H1 (cell line): ENCODE measurements at regions not wholly inside any gene's neighbourhood (a gene's known extent, or its start where the extent isn't known, plus 50 kb on each side); places are given as distances from the start of the nearest gene placed in this dataset.

Experiments
- CTCF ChIA-PET: fragments of 300-600 bp; sonication (Branson Sonifier 250); formaldehyde crosslinking; loops from one replicate; lab custom pipeline; 2021; ENCODE audit not compliant: partially characterized antibody; lab: Charles Lee
- POLR2A ChIA-PET: fragments of 300-600 bp; sonication (Branson Sonifier 250); formaldehyde crosslinking; loops from one replicate; lab custom pipeline; 2021; ENCODE audit warnings: inconsistent platforms; ENCODE audit not compliant: partially characterized antibody; lab: Charles Lee
- DNase-seq, 2 experiments: peaks; one replicate each; pipeline versions ENCODE4 v3.0.0 to v3.0.0-alpha.2; 2010 to 2022; ENCODE audit warnings: low spot score in 2 of 2, low read depth in 1 of 2, mixed read lengths in 1 of 2
- FAIRE-seq: peaks from 2 replicates; lab custom pipeline; 2011; peaks lifted over from hg19 to GRCh38; lab: Jason Lieb, UNC
- H2AFZ ChIP-seq: 2 replicates; pipeline ENCODE4 v1.8.1; 2012; ENCODE audit warnings: low read length, inconsistent platforms
- H2AK5ac ChIP-seq: 2 replicates; pipeline ENCODE4 v1.6.1; 2013; ENCODE audit warnings: low read depth, low read length
- H2BK120ac ChIP-seq: replicated peaks from 2 replicates; pipeline ENCODE3; 2013; ENCODE audit warnings: low read depth, low read length, inconsistent platforms
- H2BK12ac ChIP-seq: 2 replicates; pipeline ENCODE4 v1.6.1; 2013; ENCODE audit warnings: low read depth, low read length
- H2BK15ac ChIP-seq: 2 replicates; pipeline ENCODE4 v1.6.1; 2013; ENCODE audit warnings: low read length
- H2BK20ac ChIP-seq: 2 replicates; pipeline ENCODE4 v1.6.1; 2013; ENCODE audit warnings: low read length
- H2BK5ac ChIP-seq: 2 replicates; pipeline ENCODE4 v1.6.1; 2013; ENCODE audit warnings: low read depth, low read length
- H3K14ac ChIP-seq: 2 replicates; pipeline ENCODE4 v1.6.1; 2013; ENCODE audit warnings: inconsistent platforms; ENCODE audit not compliant: insufficient read length
- H3K18ac ChIP-seq: 2 replicates; pipeline ENCODE4 v1.6.1; 2013; ENCODE audit warnings: low read length; ENCODE audit errors: extremely low read depth
- H3K23ac ChIP-seq: 2 replicates; pipeline ENCODE4 v1.6.1; 2013; ENCODE audit warnings: inconsistent platforms; ENCODE audit not compliant: insufficient read length
- H3K23me2 ChIP-seq: 2 replicates; pipeline ENCODE4 v1.6.1; 2013; ENCODE audit warnings: low read depth, low read length
- H3K27ac ChIP-seq: 2 replicates; pipeline ENCODE4 v1.6.1; 2011; ENCODE audit warnings: low read depth, low read length, inconsistent platforms
- H3K27me3 ChIP-seq, 4 experiments: replicated peaks in 1 of 4; 1 replicate in 1 of 4; 2 replicates in 3 of 4; pipeline versions ENCODE4 v1.6.1 to v1.8.1; 2011 to 2013; ENCODE audit warnings: low read length in 3 of 4, mild to moderate bottlenecking in 3 of 4, inconsistent platforms in 2 of 4, mixed read lengths in 2 of 4, moderate library complexity in 1 of 4; ENCODE audit not compliant: control insufficient read depth in 3 of 4, insufficient read depth in 3 of 4; ENCODE audit errors: extremely low read depth in 1 of 4
- H3K36me3 ChIP-seq, 4 experiments: 2 replicates each; pipeline versions ENCODE4 v1.6.1 to v1.8.1; 2011 to 2013; ENCODE audit warnings: mild to moderate bottlenecking in 4 of 4, low read length in 3 of 4, moderate library complexity in 2 of 4, control low read depth in 1 of 4, inconsistent platforms in 1 of 4; ENCODE audit not compliant: insufficient read depth in 4 of 4, control insufficient read depth in 2 of 4
- H3K4ac ChIP-seq: replicated peaks from 2 replicates; pipeline ENCODE3; 2013; ENCODE audit warnings: low read length, low read depth, mixed read lengths, inconsistent platforms; ENCODE audit not compliant: insufficient read length
- H3K4me1 ChIP-seq, 4 experiments: replicated peaks in 1 of 4; 1 replicate in 1 of 4; 2 replicates in 3 of 4; pipeline versions ENCODE4 v1.6.1 to v1.8.1; 2011 to 2013; ENCODE audit warnings: low read length in 3 of 4, inconsistent platforms in 2 of 4, mixed read lengths in 1 of 4; ENCODE audit not compliant: insufficient read depth in 4 of 4, control insufficient read depth in 3 of 4
- H3K4me2 ChIP-seq, 2 experiments: 2 replicates each; pipeline versions ENCODE4 v1.6.1 to v1.8.1; 2011 to 2013; ENCODE audit warnings: low read depth in 2 of 2, low read length in 2 of 2, control low read depth in 1 of 2, inconsistent platforms in 1 of 2, mild to moderate bottlenecking in 1 of 2; ENCODE audit not compliant: insufficient read depth in 1 of 2
- H3K4me3 ChIP-seq, 4 experiments: fragments of 200-600, 300-600 bp in 1 of 4; sonication (generic), shearing (Covaris generic), sonication (Bioruptor Twin) in 1 of 4; 2 replicates each; pipeline versions ENCODE4 v1.5.1 to v1.8.1; 2011 to 2016; ENCODE audit warnings: low read length in 4 of 4, low read depth in 3 of 4, control low read depth in 2 of 4, inconsistent platforms in 2 of 4, mild to moderate bottlenecking in 2 of 4, mixed read lengths in 1 of 4, moderate library complexity in 1 of 4; ENCODE audit not compliant: insufficient read depth in 2 of 4; ENCODE audit errors: extremely low read depth in 1 of 4
- H3K56ac ChIP-seq: replicated peaks from 2 replicates; pipeline ENCODE3; 2013; ENCODE audit warnings: low read depth, mild to moderate bottlenecking, mixed read lengths, low read length, inconsistent platforms; ENCODE audit not compliant: insufficient read length
- H3K79me1 ChIP-seq: 2 replicates; pipeline ENCODE4 v1.6.1; 2013; ENCODE audit warnings: low read depth, low read length, control low read depth
- H3K79me2 ChIP-seq, 2 experiments: 2 replicates each; pipeline versions ENCODE4 v1.6.1 to v1.8.1; 2012 to 2013; ENCODE audit warnings: low read length in 2 of 2, mild to moderate bottlenecking in 2 of 2, inconsistent platforms in 1 of 2; ENCODE audit not compliant: insufficient read depth in 2 of 2, control insufficient read depth in 1 of 2
- H3K9ac ChIP-seq, 4 experiments: replicated peaks in 1 of 4; 1 replicate in 1 of 4; 2 replicates in 3 of 4; pipeline versions ENCODE4 v1.6.1 to v1.8.1; 2011 to 2013; ENCODE audit warnings: low read depth in 3 of 4, low read length in 3 of 4, control low read depth in 2 of 4, mild to moderate bottlenecking in 2 of 4, moderate library complexity in 2 of 4, inconsistent platforms in 1 of 4; ENCODE audit errors: extremely low read depth in 1 of 4
- H3K9me3 ChIP-seq, 2 experiments: 2 replicates each; pipeline versions ENCODE4 v1.6.1 to v1.8.1; 2012 to 2013; ENCODE audit warnings: mild to moderate bottlenecking in 2 of 2, moderate library complexity in 2 of 2, control low read depth in 1 of 2, inconsistent platforms in 1 of 2, low read depth in 1 of 2, low read length in 1 of 2, mixed read lengths in 1 of 2; ENCODE audit not compliant: insufficient read depth in 2 of 2
- H4K20me1 ChIP-seq, 2 experiments: replicated peaks in 1 of 2; 2 replicates each; pipeline versions ENCODE3 to v1.8.1; 2011 to 2013; ENCODE audit warnings: inconsistent platforms in 2 of 2, low read length in 2 of 2, mild to moderate bottlenecking in 1 of 2; ENCODE audit not compliant: insufficient read depth in 2 of 2, control insufficient read depth in 1 of 2
- H4K5ac ChIP-seq: 2 replicates; pipeline ENCODE4 v1.6.1; 2013; ENCODE audit warnings: low read length, low read depth, mixed read lengths, inconsistent platforms; ENCODE audit not compliant: insufficient read length
- H4K8ac ChIP-seq: 2 replicates; pipeline ENCODE4 v1.8.0; 2013; ENCODE audit warnings: mild to moderate bottlenecking, moderate library complexity, low read length, inconsistent platforms; ENCODE audit not compliant: insufficient read depth; ENCODE audit errors: extremely low read depth
- H4K91ac ChIP-seq: replicated peaks from 2 replicates; pipeline ENCODE3; 2013; ENCODE audit warnings: low read length, mixed read lengths, inconsistent platforms; ENCODE audit not compliant: insufficient read length
- ATF2 ChIP-seq: IDR thresholded peaks from 2 replicates; pipeline ENCODE4 v1.6.1; 2012; ENCODE audit warnings: low read length, inconsistent platforms
- CHD1 ChIP-seq: IDR thresholded peaks from 2 replicates; pipeline ENCODE4 v1.6.1; 2012; ENCODE audit warnings: low read depth, low read length, improper control_type of control experiment
- CREB1 ChIP-seq: IDR thresholded peaks from 2 replicates; pipeline ENCODE4 v1.6.1; 2012; ENCODE audit warnings: inconsistent platforms
- FOSL1 ChIP-seq: IDR thresholded peaks from 2 replicates; pipeline ENCODE4 v1.6.1; 2011; ENCODE audit warnings: mild to moderate bottlenecking, low read depth, low read length, moderate library complexity; ENCODE audit not compliant: insufficient read depth
- GTF2F1 ChIP-seq: IDR thresholded peaks from 2 replicates; pipeline ENCODE4 v1.6.1; 2012; ENCODE audit warnings: low read depth, low read length, improper control_type of control experiment, borderline replicate concordance
- HDAC2 ChIP-seq, 2 experiments: fragments of 300-600 bp in 1 of 2; sonication (generic) in 1 of 2; IDR thresholded peaks; 2 replicates each; pipeline ENCODE4 v1.6.1; 2011 to 2012; ENCODE audit warnings: low read depth in 2 of 2, low read length in 2 of 2, mild to moderate bottlenecking in 2 of 2, moderate library complexity in 2 of 2, borderline replicate concordance in 1 of 2, inconsistent platforms in 1 of 2
- JUND ChIP-seq: IDR thresholded peaks from 2 replicates; pipeline ENCODE4 v1.6.1; 2011; ENCODE audit warnings: mild to moderate bottlenecking, improper control_type of control experiment, low read length
- MAX ChIP-seq: IDR thresholded peaks from 2 replicates; pipeline ENCODE4 v1.6.1; 2012; ENCODE audit warnings: inconsistent platforms
- POLR2A ChIP-seq, 2 experiments: IDR thresholded peaks; 1 replicate in 1 of 2; 2 replicates in 1 of 2; pipeline ENCODE4 v1.6.1; 2011; ENCODE audit warnings: low read depth in 2 of 2, low read length in 2 of 2, mild to moderate bottlenecking in 2 of 2; ENCODE audit errors: control extremely low read depth in 1 of 2
- SAP30 ChIP-seq: fragments of 300-600 bp; sonication (generic); IDR thresholded peaks from 2 replicates; pipeline ENCODE4 v1.7.1; 2012; ENCODE audit warnings: low read length, moderate library complexity, mild to moderate bottlenecking, inconsistent platforms; ENCODE audit not compliant: insufficient read depth, insufficient replicate concordance
- SP2 ChIP-seq: IDR thresholded peaks from 2 replicates; pipeline ENCODE4 v1.6.1; 2012; ENCODE audit warnings: mild to moderate bottlenecking, low read length, inconsistent platforms
- TCF12 ChIP-seq: IDR thresholded peaks from 2 replicates; pipeline ENCODE4 v1.6.1; 2011; ENCODE audit warnings: low read depth, mild to moderate bottlenecking, low read length
- TEAD4 ChIP-seq: IDR thresholded peaks from 2 replicates; pipeline ENCODE4 v1.6.1; 2012; ENCODE audit warnings: low read depth, low read length, inconsistent platforms, mixed read lengths
- YY1 ChIP-seq: IDR thresholded peaks from 2 replicates; pipeline ENCODE4 v1.6.1; 2011; ENCODE audit warnings: low read depth, mild to moderate bottlenecking, low read length
- WGBS, 2 experiments: shearing (Covaris generic) in 1 of 2; methylation state at CpG; one replicate each; pipeline versions ENCODE4 v1.1.6 to v1.1.7; 2013 to 2015; ENCODE audit warnings: low lambda C conversion rate in 2 of 2, mixed read lengths in 2 of 2, inconsistent platforms in 1 of 2, low coverage in 1 of 2, missing lambda C conversion rate in 1 of 2; ENCODE audit not compliant: insufficient replicate concordance in 2 of 2, insufficient coverage in 1 of 2, insufficient read length in 1 of 2; ENCODE audit errors: extremely low coverage in 1 of 2, missing lambda C conversion rate in 1 of 2; 5-methylcytosine and 5-hydroxymethylcytosine counted together

- no peak overlapping the region for H3K4me3 ChIP-seq
- H3K23me2 ChIP-seq: no peaks in the 10 kb centered on the region
- H3K27me3 ChIP-seq: no peaks in the 10 kb centered on the region; a peak in 1 of 7 replicates
- no peaks in the 10 kb centered on the region for H3K36me3 ChIP-seq
- H3K4ac ChIP-seq: no peak overlapping the region
- peaks cover 0 to 2% (median 0%) of the 10 kb centered on the region in 4 experiments; a peak in 1 of 7 replicates for H3K4me1 ChIP-seq
- no peak overlapping the region for H2BK120ac ChIP-seq
- H3K4me2 ChIP-seq: no peak overlapping the region
- no peak overlapping the region for H2BK12ac ChIP-seq
- no peak overlapping the region for H3K23ac ChIP-seq
- ChIA-PET POLR2A (no interaction called here), CTCF (interaction anchor here (0.9 to 6.3 kb wide), 3 partner anchors 64 to 176 kb away, joined by 4 to 56 read pairs (median 50); no protein-coding TSS in a partner anchor)
- no peak overlapping the region for H2BK15ac ChIP-seq
- no peak overlapping the region for H4K5ac ChIP-seq
- no peak overlapping the region for H3K27ac ChIP-seq
- H2AFZ ChIP-seq: no peak overlapping the region
- no peaks in the 10 kb centered on the region for H3K79me1 ChIP-seq
- no peak overlapping the region for H3K9ac ChIP-seq
- no peaks in the 10 kb centered on the region for H4K20me1 ChIP-seq
- H3K56ac ChIP-seq: no peak overlapping the region
- H3K14ac ChIP-seq: no peak overlapping the region
- H2AK5ac ChIP-seq: no peak overlapping the region
- no peak for DNase-seq
- H4K8ac ChIP-seq: no peak overlapping the region
- no peaks in the 10 kb centered on the region for H3K9me3 ChIP-seq
- no peak overlapping the region for H2BK20ac ChIP-seq
- no peak overlapping the region for H3K18ac ChIP-seq
- no peak overlapping the region for H4K91ac ChIP-seq
- no peaks in the 10 kb centered on the region for H3K79me2 ChIP-seq
- no peak for FAIRE-seq
- H2BK5ac ChIP-seq: no peak overlapping the region
- 94% methylated on average over 15 of the region's 15 CpGs; no CpG with 5 or more reads in 1 of the 2 experiments for WGBS, 2 experiments
- TF ChIP-seq POLR2A (IDR thresholded peaks at IDR 0.05; ENCODE audit: control extremely low read depth in 1 of 2, low read depth in 2 of 2, low read length in 2 of 2) (no peak), TCF12 (no peak), TEAD4 (no peak), CREB1 (no peak), SP2 (no peak), JUND (no peak), CHD1 (no peak), FOSL1 (no peak), GTF2F1 (no peak), MAX (no peak), HDAC2 (IDR thresholded peaks at IDR 0.05; ENCODE audit: borderline replicate concordance in 1 of 2, low read depth in 2 of 2, low read length in 2 of 2) (no peak), ATF2 (no peak), SAP30 (no peak), YY1 (no peak)
Observed at GRCh38 chr9:135278586-135278985, 191.1 kb downstream of the OLFM1 start.
